Psoas muscle (tissue), 7 donors: ENCODE measurements at regions not wholly inside any gene's neighbourhood (a gene's known extent, or its start where the extent isn't known, plus 50 kb on each side); places are given as distances from the start of the nearest gene placed in this dataset.
"Not testable (repeated sequence)": the region's sequence is repeated elsewhere in the genome, so short reads cannot be mapped to it uniquely, and the experiment has no call there.

Source experiments
- ATAC-seq, 4 donors: fragments of 200-7000 bp; cut with Tn5 transposase; one replicate each; pipeline ENCODE4 v1.9.1; 2020; ENCODE audit warnings: moderate library complexity in 3 of 4, mild to moderate bottlenecking in 2 of 4
- DNase-seq, 2 donors: peaks; one replicate each; pipeline ENCODE4 v3.0.0-alpha.2; 2020
- H3K27ac ChIP-seq: fragments of 200-600 bp; one replicate; pipeline ENCODE4 v1.8.0; 2022
- H3K27me3 ChIP-seq, 3 donors: fragments of 200-600 bp in 1 of 3; one replicate each; pipeline versions ENCODE4 v1.6.1 to v1.8.0; 2013 to 2022; ENCODE audit warnings: low read length in 2 of 3, mild to moderate bottlenecking in 2 of 3, moderate library complexity in 1 of 3; ENCODE audit not compliant: insufficient read depth in 3 of 3
- H3K36me3 ChIP-seq, 2 donors: fragments of 200-600 bp in 1 of 2; one replicate each; pipeline versions ENCODE4 v1.6.1 to v1.8.0; 2013 to 2022; ENCODE audit warnings: low read depth in 1 of 2, mild to moderate bottlenecking in 1 of 2, moderate library complexity in 1 of 2; ENCODE audit not compliant: insufficient read depth in 1 of 2
- H3K4me1 ChIP-seq: fragments of 200-600 bp; one replicate; pipeline ENCODE4 v1.8.0; 2022
- H3K4me3 ChIP-seq: fragments of 200-600 bp; one replicate; pipeline ENCODE4 v1.8.0; 2022; ENCODE audit warnings: mild to moderate bottlenecking
- H3K9me3 ChIP-seq: fragments of 200-600 bp; one replicate; pipeline ENCODE4 v1.8.0; 2022
- CTCF ChIP-seq: fragments of 200-600 bp; IDR thresholded peaks from one replicate; pipeline ENCODE4 v1.8.0; 2022; ENCODE audit warnings: antibody characterized with exemption
- WGBS, 3 donors: extraction: QIAGEN DNeasy Blood & Tissue Kit; methylation state at CpG; one replicate each; pipeline versions ENCODE4 v1.1.6 to v1.1.7; 2013; 5-methylcytosine and 5-hydroxymethylcytosine counted together
- intact Hi-C, 2 donors: fragments of 100-400 bp; cut with DNase I; formaldehyde crosslinking; loops; one replicate each; pipeline versions ENCODE4 v1.11.0 to v1.14.2; 2022
- donor health status: healthy with polysubstance abuse.
- donor health status: DM: no; HTN: no; CAD: no; lungs with moderate emphysema.
- donor health status: Bipolar disorder and iron deficiency.
- donor health status: healthy.
- donor health status: DM: yes; HTN: yes; CAD: no.
- donor health status: DM: no; HTN: no; CAD: no.
- donor health status: DM: yes; HTN: yes; CAD: no.

- Histone ChIP-seq H3K4me3 (no peak overlapping the region), H3K36me3 (no peaks in the 10 kb centered on the region), H3K27me3 (no peaks in the 10 kb centered on the region), H3K4me1 (no peaks in the 10 kb centered on the region), H3K27ac (no peak overlapping the region), H3K9me3 (no peaks in the 10 kb centered on the region)
- WGBS, 3 donors, result 85 to 88% (median 87%) methylated on average over 5 of the region's 5 CpGs
- intact Hi-C loops, result no loop called here
- no peak for ATAC-seq
- no peak for TF ChIP-seq CTCF
- DNase-seq, result no peak
Measured at GRCh38 chr3:127491909-127492308, 98.6 kb downstream of the TPRA1 start.

GRCh38 chr3:127491323-127491722 is 99.2 kb downstream of the TPRA1 start:
- Histone ChIP-seq H3K27me3 (no peaks in the 10 kb centered on the region), H3K4me3 (no peak overlapping the region), H3K4me1 (no peaks in the 10 kb centered on the region), H3K36me3 (no peaks in the 10 kb centered on the region), H3K27ac (no peak overlapping the region), H3K9me3 (no peaks in the 10 kb centered on the region)
- TF ChIP-seq CTCF, result no peak
- intact Hi-C loops, result no loop called here
- no peak for DNase-seq
- 46 to 73% (median 55%) methylated on average over 4 of the region's 4 CpGs for WGBS, 3 donors
- ATAC-seq, result no peak

GRCh38 chr3:127491024-127491305 is 99.6 kb downstream of the TPRA1 start:
- ATAC-seq, intact Hi-C loops: not testable (repeated sequence)
- 42 to 73% (median 71%) methylated on average over 2 of the region's 2 CpGs for WGBS, 3 donors

GRCh38 chr3:127490271-127491023 is 100.1 kb downstream of the TPRA1 start:
- no peak for DNase-seq

More at GRCh38 chr3:127491024-127491305, 99.6 kb downstream of the TPRA1 start:
- not testable (repeated sequence) for H3K4me3 ChIP-seq, H3K4me1 ChIP-seq, H3K36me3 ChIP-seq, H3K9me3 ChIP-seq, DNase-seq, H3K27me3 ChIP-seq, H3K27ac ChIP-seq

DNA sequence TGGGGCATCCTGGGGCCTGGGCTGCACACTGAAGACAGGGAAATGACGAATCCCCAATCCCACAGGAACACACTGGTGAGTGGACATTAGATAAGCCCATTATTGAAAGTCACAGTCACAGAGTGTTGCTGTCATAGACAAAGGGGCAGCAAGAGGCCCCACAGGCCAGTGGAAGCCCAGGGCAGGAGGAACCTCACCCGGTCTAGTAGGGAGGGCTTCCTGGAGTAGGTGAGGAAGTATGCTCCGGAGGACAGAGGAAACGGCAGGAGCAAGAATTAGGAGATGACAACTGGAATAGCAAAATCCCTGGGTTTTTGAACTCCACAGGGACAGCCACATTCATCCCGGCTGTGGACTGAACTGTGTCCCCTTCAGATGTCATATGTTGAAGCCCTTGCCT is 101.2 kb downstream of the TPRA1 start:
- no peak for TF ChIP-seq CTCF
- DNase-seq, result no peak

More at GRCh38 chr3:127490271-127491023, 100.1 kb downstream of the TPRA1 start:
- no peak overlapping the region for H3K4me3 ChIP-seq
- TF ChIP-seq CTCF, result no peak
- no peaks in the 10 kb centered on the region for H3K4me1 ChIP-seq
- H3K27me3 ChIP-seq, result no peaks in the 10 kb centered on the region
- H3K36me3 ChIP-seq, result no peaks in the 10 kb centered on the region
- no peaks in the 10 kb centered on the region for H3K9me3 ChIP-seq
- H3K27ac ChIP-seq, result no peak overlapping the region
- no peak for ATAC-seq
- intact Hi-C loops, result no loop called here
- 52 to 69% (median 60%) methylated on average over 7 of the region's 7 CpGs for WGBS, 3 donors

More for the DNA sequence above, 101.2 kb downstream of the TPRA1 start:
- Histone ChIP-seq H3K36me3 (no peaks in the 10 kb centered on the region), H3K9me3 (no peaks in the 10 kb centered on the region), H3K27ac (no peak overlapping the region), H3K4me1 (no peaks in the 10 kb centered on the region), H3K4me3 (no peak overlapping the region), H3K27me3 (no peaks in the 10 kb centered on the region)
- 83 to 88% (median 85%) methylated on average over 5 of the region's 5 CpGs for WGBS, 3 donors
- intact Hi-C loops, result no loop called here
- no peak for ATAC-seq
